GM13977 (cell line): ENCODE measurements at regions not wholly inside any gene's neighbourhood (a gene's known extent, or its start where the extent isn't known, plus 50 kb on each side); places are given as distances from the start of the nearest gene placed in this dataset.
A peak's percentile ranks its signal among the peaks of the same experiment; 100 is the strongest.

Experiments
- DNase-seq: peaks from one replicate; pipeline ENCODE4 v3.0.0; 2012; ENCODE audit warnings: low spot score
- CTCF ChIP-seq: IDR thresholded peaks from 2 replicates; pipeline ENCODE4 v1.5.1; 2012; ENCODE audit warnings: mild to moderate bottlenecking, control low read depth; ENCODE audit not compliant: insufficient read depth; ENCODE audit errors: extremely low read depth, missing control alignments
- in situ Hi-C: fragments of 300-500 bp; cut with MboI; formaldehyde crosslinking; loops from one replicate; pipeline ENCODE4 v1.12.0; 2022; ENCODE audit warnings: low sequenced_read_pairs, low pct_unique_long_range_greater_than_20kb, mixed read lengths, inconsistent platforms; ENCODE audit not compliant: unreplicated experiment

GRCh38 chr15:31511707-31512310 lies 185.2 kb downstream of the KLF13 start:
- no peak for TF ChIP-seq CTCF
- DNase-seq, result peak; percentile 43
- in situ Hi-C loops, result no loop called here

GRCh38 chr15:31513178-31513577 lies 186.5 kb downstream of the KLF13 start:
- DNase-seq, result no peak
- TF ChIP-seq CTCF, result no peak
- in situ Hi-C loops, result no loop called here

- DNase-seq, result no peak
- in situ Hi-C loops, result no loop called here
- no peak for TF ChIP-seq CTCF
These were observed 189.8 kb downstream of the KLF13 start for GRCh38 chr15:31516440-31516839.

GRCh38 chr15:31516874-31517273 lies 190.2 kb downstream of the KLF13 start:
- no peak for DNase-seq
- in situ Hi-C loops, result no loop called here
- TF ChIP-seq CTCF, result no peak

- no peak for TF ChIP-seq CTCF
- DNase-seq, result no peak
- in situ Hi-C loops, result no loop called here
These were observed 191.1 kb downstream of the KLF13 start for GRCh38 chr15:31517711-31518110.

- in situ Hi-C loops, result no loop called here
- TF ChIP-seq CTCF, result no peak
- no peak for DNase-seq
These were observed 195.4 kb downstream of the KLF13 start for GRCh38 chr15:31522028-31522427.

- in situ Hi-C loops, result no loop called here
- DNase-seq, result no peak
- TF ChIP-seq CTCF, result no peak
These were observed 196.5 kb downstream of the KLF13 start for GRCh38 chr15:31523027-31523654.
